Naive thymus-derived CD8-positive, alpha-beta T cell (primary cell): ENCODE measurements at regions not wholly inside any gene's neighbourhood (a gene's known extent, or its start where the extent isn't known, plus 50 kb on each side); places are given as distances from the start of the nearest gene placed in this dataset.

Experiments
- ATAC-seq, 2 donors: fragments of 150-1000 bp; cut with Tn5 transposase in 1 of 2; sonication (Bioruptor Pico), chemical (Tn5 transposase) in 1 of 2; 1 replicate in 1 of 2; 2 replicates in 1 of 2; pipeline ENCODE4 v1.10.0; 2021; ENCODE audit warnings: mild to moderate bottlenecking in 2 of 2, moderate library complexity in 2 of 2
- POLR2A ChIA-PET: fragments of 350-600 bp; sonication (Branson Sonifier 250); formaldehyde crosslinking; loops from one replicate; lab custom pipeline; 2021; ENCODE audit warnings: antibody characterized with exemption; lab: Charles Lee
- DNase-seq, 10 donors: peaks; one replicate each; pipeline versions ENCODE4 v3.0.0 to v3.0.0-alpha.2; 2020 to 2022
- H3K27ac Mint-ChIP-seq, 10 donors: one replicate each; pipeline ENCODE4 v1.8.0; 2020 to 2022; ENCODE audit warnings: mild to moderate bottlenecking in 10 of 10, mixed read lengths in 10 of 10, moderate library complexity in 4 of 10, inconsistent platforms in 1 of 10
- H3K27me3 Mint-ChIP-seq, 5 donors: one replicate each; pipeline ENCODE4 v1.8.0; 2021 to 2022; ENCODE audit warnings: mixed read lengths in 5 of 5
- H3K36me3 Mint-ChIP-seq, 3 donors: one replicate each; pipeline ENCODE4 v1.8.0; 2020 to 2022; ENCODE audit warnings: mixed read lengths in 3 of 3, mild to moderate bottlenecking in 2 of 3, inconsistent platforms in 1 of 3
- H3K4me1 Mint-ChIP-seq, 4 donors: one replicate each; pipeline ENCODE4 v1.8.0; 2021 to 2022; ENCODE audit warnings: mixed read lengths in 4 of 4
- H3K4me3 Mint-ChIP-seq, 10 donors: one replicate each; pipeline ENCODE4 v1.8.0; 2020 to 2022; ENCODE audit warnings: mild to moderate bottlenecking in 10 of 10, mixed read lengths in 10 of 10, moderate library complexity in 6 of 10, inconsistent platforms in 1 of 10
- H3K9me3 Mint-ChIP-seq, 9 donors: one replicate each; pipeline ENCODE4 v1.8.0; 2020 to 2022; ENCODE audit warnings: mixed read lengths in 9 of 9, mild to moderate bottlenecking in 3 of 9, inconsistent platforms in 1 of 9, moderate library complexity in 1 of 9

GRCh38 chr2:74744731-74745515 is 89.0 kb upstream of the HK2 start:
- Mint-ChIP-seq H3K27me3 (peaks cover 7 to 22% (median 11%) of the 10 kb centered on the region in 5 donors), H3K36me3 (no peaks in the 10 kb centered on the region), H3K27ac (no peak overlapping the region), H3K4me1 (peaks cover 0 to 3% (median 0%) of the 10 kb centered on the region in 4 donors), H3K9me3 (no peaks in the 10 kb centered on the region), H3K4me3 (no peak overlapping the region)
- no peak for ATAC-seq
- no peak for DNase-seq
- POLR2A ChIA-PET: no interaction called here

GRCh38 chr2:74745766-74746165 is 88.2 kb upstream of the HK2 start:
- POLR2A ChIA-PET: no interaction called here
- Mint-ChIP-seq H3K27ac (no peak overlapping the region), H3K4me1 (peaks cover 0 to 3% (median 0%) of the 10 kb centered on the region in 4 donors), H3K9me3 (no peaks in the 10 kb centered on the region), H3K27me3 (peaks cover 6 to 31% (median 11%) of the 10 kb centered on the region in 5 donors), H3K4me3 (no peak overlapping the region), H3K36me3 (no peaks in the 10 kb centered on the region)
- ATAC-seq (no peak), DNase-seq (no peak)

- peaks cover 6 to 34% (median 10%) of the 10 kb centered on the region in 5 donors for H3K27me3 Mint-ChIP-seq
Measured at GRCh38 chr2:74746480-74746879, 87.4 kb upstream of the HK2 start.

GRCh38 chr2:74747411-74748080 is 86.4 kb upstream of the HK2 start:
- DNase-seq: no peak
- Mint-ChIP-seq H3K4me1 (peaks cover 0 to 3% (median 0%) of the 10 kb centered on the region in 4 donors), H3K9me3 (no peaks in the 10 kb centered on the region), H3K27me3 (peaks cover 4 to 34% (median 6%) of the 10 kb centered on the region in 5 donors), H3K27ac (no peak overlapping the region), H3K4me3 (no peak overlapping the region), H3K36me3 (no peaks in the 10 kb centered on the region)
- POLR2A ChIA-PET: no interaction called here
- no peak for ATAC-seq

More at GRCh38 chr2:74746480-74746879, 87.4 kb upstream of the HK2 start:
- Mint-ChIP-seq H3K36me3 (no peaks in the 10 kb centered on the region), H3K27ac (no peak overlapping the region), H3K9me3 (no peaks in the 10 kb centered on the region), H3K4me1 (peaks cover 0 to 3% (median 0%) of the 10 kb centered on the region in 4 donors), H3K4me3 (no peak overlapping the region)
- ATAC-seq (no peak), DNase-seq (no peak)
- POLR2A ChIA-PET: no interaction called here

GRCh38 chr2:74748665-74749064 is 85.3 kb upstream of the HK2 start:
- Mint-ChIP-seq H3K4me1 (peaks cover 0 to 3% (median 0%) of the 10 kb centered on the region in 4 donors), H3K36me3 (no peaks in the 10 kb centered on the region), H3K9me3 (no peaks in the 10 kb centered on the region), H3K27me3 (peaks cover 4 to 34% (median 6%) of the 10 kb centered on the region in 5 donors), H3K27ac (no peak overlapping the region), H3K4me3 (no peak overlapping the region)
- DNase-seq (no peak), ATAC-seq (no peak)
- POLR2A ChIA-PET: no interaction called here

GRCh38 chr2:74749432-74749831 is 84.5 kb upstream of the HK2 start:
- Mint-ChIP-seq H3K36me3 (no peaks in the 10 kb centered on the region), H3K27me3 (peaks cover 4 to 34% (median 6%) of the 10 kb centered on the region in 5 donors), H3K9me3 (peaks cover 0 to 1% (median 0%) of the 10 kb centered on the region in 9 donors), H3K4me1 (peaks cover 0 to 3% (median 0%) of the 10 kb centered on the region in 4 donors), H3K27ac (no peak overlapping the region), H3K4me3 (no peak overlapping the region)
- ATAC-seq: no peak
- DNase-seq: no peak
- POLR2A ChIA-PET: no interaction called here

GRCh38 chr2:74751981-74752851 is 81.7 kb upstream of the HK2 start:
- DNase-seq: no peak
- POLR2A ChIA-PET: no interaction called here
- H3K4me1 Mint-ChIP-seq: peaks cover 0 to 3% (median 0%) of the 10 kb centered on the region in 4 donors
- H3K9me3 Mint-ChIP-seq: peaks cover 0 to 20% (median 8%) of the 10 kb centered on the region in 9 donors
- H3K36me3 Mint-ChIP-seq: peaks cover 0 to 9% (median 8%) of the 10 kb centered on the region in 3 donors
- no peak overlapping the region for H3K27ac Mint-ChIP-seq
- no peak for ATAC-seq
- no peak overlapping the region for H3K4me3 Mint-ChIP-seq
- peaks cover 4 to 34% (median 6%) of the 10 kb centered on the region in 5 donors for H3K27me3 Mint-ChIP-seq

- no peak overlapping the region for H3K4me3 Mint-ChIP-seq
- no peak for ATAC-seq
- POLR2A ChIA-PET: no interaction called here
Measured at GRCh38 chr2:74755386-74755785, 78.5 kb upstream of the HK2 start.

GRCh38 chr2:74756356-74756890 is 77.5 kb upstream of the HK2 start:
- POLR2A ChIA-PET: no interaction called here
- ATAC-seq: no peak
- peaks cover 0 to 25% (median 11%) of the 10 kb centered on the region in 9 donors for H3K9me3 Mint-ChIP-seq

More at GRCh38 chr2:74755386-74755785, 78.5 kb upstream of the HK2 start:
- H3K36me3 Mint-ChIP-seq: peaks cover 0 to 9% (median 8%) of the 10 kb centered on the region in 3 donors
- peaks cover 0 to 25% (median 11%) of the 10 kb centered on the region in 9 donors for H3K9me3 Mint-ChIP-seq
- no peak overlapping the region for H3K27ac Mint-ChIP-seq
- H3K27me3 Mint-ChIP-seq: peaks cover 0 to 8% (median 2%) of the 10 kb centered on the region in 5 donors
- peaks cover 0 to 3% (median 0%) of the 10 kb centered on the region in 4 donors for H3K4me1 Mint-ChIP-seq
- no peak for DNase-seq

GRCh38 chr2:74759986-74760385 is 73.9 kb upstream of the HK2 start:
- POLR2A ChIA-PET: no interaction called here
- H3K36me3 Mint-ChIP-seq: peaks cover 0 to 8% (median 7%) of the 10 kb centered on the region in 3 donors
- no peak overlapping the region for H3K4me3 Mint-ChIP-seq
- peaks cover 0 to 1% (median 0%) of the 10 kb centered on the region in 5 donors for H3K27me3 Mint-ChIP-seq
- H3K27ac Mint-ChIP-seq: no peak overlapping the region
- peaks cover 0 to 24% (median 10%) of the 10 kb centered on the region in 9 donors for H3K9me3 Mint-ChIP-seq
- H3K4me1 Mint-ChIP-seq: peaks cover 0 to 12% (median 8%) of the 10 kb centered on the region in 4 donors
- ATAC-seq (no peak), DNase-seq (no peak)

More at GRCh38 chr2:74756356-74756890, 77.5 kb upstream of the HK2 start:
- peaks cover 0 to 5% (median 2%) of the 10 kb centered on the region in 5 donors for H3K27me3 Mint-ChIP-seq
- H3K4me1 Mint-ChIP-seq: peaks cover 0 to 3% (median 0%) of the 10 kb centered on the region in 4 donors
- H3K27ac Mint-ChIP-seq: peak overlapping the region in 1 of 10 donors; percentile 26
- peaks cover 0 to 9% (median 8%) of the 10 kb centered on the region in 3 donors for H3K36me3 Mint-ChIP-seq
- H3K4me3 Mint-ChIP-seq: no peak overlapping the region
- no peak for DNase-seq

GRCh38 chr2:74760875-74761630 is 72.9 kb upstream of the HK2 start:
- Mint-ChIP-seq H3K27ac (no peak overlapping the region), H3K4me1 (peaks cover 0 to 16% (median 9%) of the 10 kb centered on the region in 4 donors), H3K9me3 (peaks cover 0 to 16% (median 9%) of the 10 kb centered on the region in 9 donors), H3K4me3 (no peak overlapping the region), H3K27me3 (peaks cover 0 to 1% (median 0%) of the 10 kb centered on the region in 5 donors), H3K36me3 (peaks cover 0 to 5% (median 5%) of the 10 kb centered on the region in 3 donors)
- ATAC-seq (no peak), DNase-seq (no peak)
- POLR2A ChIA-PET: no interaction called here
